HG02870 (cell line): ENCODE measurements at regions not wholly inside any gene's neighbourhood (a gene's known extent, or its start where the extent isn't known, plus 50 kb on each side); places are given as distances from the start of the nearest gene placed in this dataset.

Experiments
- ATAC-seq: cut with Tn5 transposase; IDR thresholded peaks from one replicate; pipeline ENCODE4 v1.9.1; 2021; ENCODE audit warnings: mild to moderate bottlenecking, moderate library complexity; ENCODE audit not compliant: unreplicated experiment

- ATAC-seq: no peak
Observed at GRCh38 chr3:21801631-21802030, 50.6 kb upstream of the ZNF385D start.

DNA sequence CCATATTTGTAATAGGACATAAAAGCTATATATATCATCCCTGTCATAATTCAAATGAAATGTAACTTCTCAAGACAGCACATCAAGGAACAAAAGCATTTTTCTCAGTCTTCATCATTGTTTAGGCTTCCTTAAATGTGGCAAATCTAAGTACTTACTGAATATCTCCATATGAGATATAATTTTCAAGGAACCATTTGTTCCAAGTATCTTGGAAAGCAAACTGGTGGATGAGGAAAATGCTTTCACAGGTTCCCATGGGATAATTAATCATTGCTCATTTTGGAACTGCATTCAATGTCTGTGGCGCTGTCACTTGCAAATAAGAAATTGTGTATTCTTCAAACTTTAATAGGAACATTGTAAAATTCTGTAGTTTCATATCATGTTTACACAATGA is 52.6 kb upstream of the ZNF385D start:
- no peak for ATAC-seq

GRCh38 chr3:21804330-21804729 is 53.3 kb upstream of the ZNF385D start:
- no peak for ATAC-seq

- ATAC-seq: no peak
Observed at GRCh38 chr3:21806733-21807132, 55.7 kb upstream of the ZNF385D start.

GRCh38 chr3:21825684-21826083 is 74.7 kb upstream of the ZNF385D start:
- ATAC-seq: no peak

DNA sequence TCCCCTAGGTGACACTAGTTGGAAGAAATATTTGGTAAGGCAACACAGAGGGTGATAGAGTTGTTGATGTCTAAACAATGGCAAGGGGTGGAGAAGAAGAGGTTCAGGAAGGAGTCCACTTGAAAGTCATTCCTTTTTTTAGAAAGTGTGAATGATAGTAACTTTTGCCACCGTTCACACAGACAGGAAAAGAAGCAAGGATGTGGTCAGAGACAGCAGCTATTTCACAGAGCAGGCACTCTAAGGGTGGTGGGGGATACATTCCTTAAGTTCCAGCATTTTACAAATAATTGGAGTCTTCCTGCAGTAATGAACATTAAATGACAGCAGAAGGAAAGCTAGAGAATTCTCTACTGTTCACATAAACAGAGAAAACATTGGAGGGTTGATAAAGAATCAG is 75.4 kb upstream of the ZNF385D start:
- no peak for ATAC-seq

- ATAC-seq: no peak
Observed at GRCh38 chr3:21830541-21830940, 79.5 kb upstream of the ZNF385D start.

DNA sequence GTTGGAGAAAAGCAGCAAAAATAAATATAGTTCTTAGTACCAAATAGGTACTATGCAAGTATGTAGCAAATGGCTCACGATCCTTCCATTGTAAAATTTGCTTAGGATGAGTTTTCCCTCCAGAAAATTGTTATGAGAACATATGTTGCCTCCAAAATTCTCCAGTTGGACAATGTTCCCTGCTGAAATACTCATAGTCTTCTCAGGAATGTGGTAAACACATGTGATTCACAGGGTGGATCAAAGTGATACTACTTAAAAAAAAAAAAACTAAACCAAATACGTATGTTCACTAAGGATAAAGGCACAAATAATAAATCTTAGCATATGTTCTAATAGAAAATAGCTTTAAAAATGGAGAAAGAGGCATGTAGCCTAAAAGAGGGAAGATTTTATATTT is 84.3 kb upstream of the ZNF385D start:
- ATAC-seq: no peak

DNA sequence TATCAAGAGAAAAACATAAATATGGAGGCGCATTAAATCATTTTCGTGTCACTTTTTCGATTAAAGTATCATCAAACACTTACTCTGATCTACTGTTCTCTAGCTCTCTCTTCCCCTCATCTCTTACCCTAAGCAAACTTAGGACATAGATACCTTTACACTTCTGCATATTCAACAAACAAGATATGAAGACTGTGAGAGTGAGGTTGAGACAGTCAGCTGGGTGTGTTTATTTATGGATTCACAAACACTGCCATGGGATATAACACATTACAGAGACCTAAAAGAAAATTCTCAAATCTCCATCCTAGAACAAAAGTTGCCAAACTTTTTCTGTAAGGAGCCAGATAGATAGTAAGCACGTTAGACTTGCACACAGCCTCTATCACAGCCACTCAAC is 85.2 kb upstream of the ZNF385D start:
- ATAC-seq: no peak

GRCh38 chr3:21839176-21839575 is 88.2 kb upstream of the ZNF385D start:
- no peak for ATAC-seq

- ATAC-seq: no peak
Observed at GRCh38 chr3:21839592-21839991, 88.6 kb upstream of the ZNF385D start.

- no peak for ATAC-seq
Observed at GRCh38 chr3:21847005-21847404, 96.0 kb upstream of the ZNF385D start.

DNA sequence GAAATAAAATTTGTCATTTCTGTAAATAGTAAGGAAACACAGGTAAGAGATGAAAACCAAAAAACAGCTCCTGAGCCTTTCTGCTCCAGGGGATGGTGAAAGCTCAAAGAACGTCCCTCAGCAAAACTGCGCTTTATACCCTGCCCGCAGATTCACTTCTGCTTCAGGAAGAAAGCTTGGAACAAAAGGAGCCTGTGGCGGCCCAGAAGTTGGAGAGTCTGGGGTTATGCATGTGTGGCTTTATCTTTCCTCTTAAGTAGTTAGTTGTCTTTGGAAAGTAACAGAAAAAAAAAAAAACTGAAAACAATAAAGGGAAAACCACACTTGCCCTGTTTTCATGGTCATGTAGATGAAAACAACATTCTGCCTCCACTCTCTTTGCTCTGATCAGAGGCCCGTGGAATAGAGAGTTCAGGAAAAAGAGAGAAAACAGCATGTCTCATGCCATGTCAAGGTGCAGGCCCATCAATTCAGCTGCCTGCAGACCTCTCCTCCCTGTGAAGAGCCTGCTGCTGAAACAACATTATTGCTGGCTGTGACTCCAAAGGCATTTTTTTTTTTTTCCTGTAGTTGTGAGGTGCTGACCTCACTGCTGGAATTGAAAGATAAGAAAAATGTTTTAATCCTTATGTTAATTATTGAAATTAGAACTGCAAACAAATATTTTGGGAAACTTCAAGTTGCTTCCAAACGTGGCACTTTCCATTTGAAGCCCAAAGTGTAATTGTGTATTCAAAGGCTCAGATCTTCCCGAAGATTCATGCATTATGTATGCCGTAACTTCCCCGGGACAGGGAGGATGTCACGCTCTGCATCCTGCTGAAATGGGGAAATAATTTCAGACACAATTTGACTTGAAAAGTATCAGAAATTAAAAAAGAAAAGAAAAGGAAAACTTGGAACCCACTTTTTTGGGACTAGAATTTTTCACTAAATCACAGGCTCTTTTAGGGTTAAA is 108.4 kb upstream of the ZNF385D start:
- ATAC-seq: no peak

GRCh38 chr3:21860082-21860475 is 109.1 kb upstream of the ZNF385D start:
- no peak for ATAC-seq

DNA sequence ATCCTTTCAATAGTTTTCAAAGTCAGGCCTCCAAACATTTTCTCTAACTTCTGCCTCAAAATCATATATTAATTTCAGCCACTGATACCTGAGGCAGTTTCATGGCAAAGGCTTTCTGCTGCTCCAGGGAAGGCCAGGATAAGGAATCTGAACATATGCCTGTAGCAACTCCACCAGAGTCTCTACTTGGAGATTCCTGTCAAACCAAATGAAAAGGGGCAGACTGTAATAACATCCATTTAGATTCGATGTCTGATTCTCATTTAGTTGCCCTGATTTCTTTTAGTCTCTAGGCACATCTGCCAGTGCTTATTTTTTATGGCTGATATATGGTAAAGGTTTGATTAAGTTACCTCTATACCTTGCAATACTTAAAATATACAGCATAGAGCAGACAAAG is 109.6 kb upstream of the ZNF385D start:
- ATAC-seq: no peak

DNA sequence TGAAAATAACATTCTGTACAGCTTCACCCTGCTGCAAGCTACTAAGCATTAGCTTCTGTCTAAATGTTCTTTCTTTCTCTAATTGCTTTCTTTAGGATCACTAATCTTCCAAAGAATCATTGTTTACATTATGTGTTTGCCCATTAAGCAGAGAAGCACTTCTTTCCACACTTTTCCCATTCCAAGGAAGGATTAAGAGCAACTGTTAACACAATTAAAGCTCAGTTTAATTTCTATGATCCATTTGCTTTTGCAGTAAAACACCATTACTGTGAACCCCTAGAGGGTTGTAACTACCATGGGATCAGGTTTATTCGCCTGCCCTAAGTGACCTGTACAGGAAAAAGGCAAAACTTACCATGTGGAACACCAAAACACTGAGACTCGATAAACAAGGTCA is 125.8 kb upstream of the ZNF385D start:
- ATAC-seq: no peak

GRCh38 chr3:21877214-21877754 is 126.3 kb upstream of the ZNF385D start:
- no peak for ATAC-seq

GRCh38 chr3:21879184-21879886 is 128.3 kb upstream of the ZNF385D start:
- ATAC-seq: no peak

GRCh38 chr3:21888656-21889055 is 137.6 kb upstream of the ZNF385D start:
- ATAC-seq: no peak

GRCh38 chr3:21889166-21889565 is 138.2 kb upstream of the ZNF385D start:
- ATAC-seq: no peak

GRCh38 chr3:21892104-21892503 is 141.1 kb upstream of the ZNF385D start:
- ATAC-seq: no peak

DNA sequence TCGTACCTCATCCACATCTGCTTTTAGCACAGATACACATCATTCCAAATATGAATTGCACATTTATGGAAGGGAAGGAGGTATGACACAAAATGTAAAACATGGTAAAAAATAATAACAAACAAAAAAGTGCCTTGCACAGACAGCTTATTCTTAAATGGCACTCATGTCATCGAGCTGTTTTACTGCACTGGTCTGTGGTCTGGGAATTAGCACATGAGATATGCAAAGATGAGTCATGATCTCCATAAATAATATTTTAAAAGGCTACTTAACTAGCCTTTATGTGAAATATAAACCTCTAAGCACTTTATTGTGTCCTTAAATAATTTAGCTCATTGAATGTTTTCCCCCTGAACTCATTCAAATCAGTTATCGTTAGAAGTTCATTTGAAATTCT is 142.2 kb upstream of the ZNF385D start:
- no peak for ATAC-seq
